HCT116 (cell line): ENCODE measurements at regions not wholly inside any gene's neighbourhood (a gene's known extent, or its start where the extent isn't known, plus 50 kb on each side); places are given as distances from the start of the nearest gene placed in this dataset.

Experiments used
- EZH2phosphoT487 ChIP-seq: fragments of 200-600 bp; IDR thresholded peaks from 2 replicates; pipeline ENCODE4 v1.6.1; 2018; ENCODE audit warnings: antibody characterized with exemption, borderline replicate concordance
- JUND ChIP-seq: IDR thresholded peaks from 2 replicates; pipeline ENCODE4 v1.6.1; 2012
- POLR2A ChIP-seq: IDR thresholded peaks from 2 replicates; pipeline ENCODE4 v1.7.0; 2011; ENCODE audit warnings: borderline replicate concordance; ENCODE audit not compliant: insufficient read depth, insufficient read length; ENCODE audit errors: extremely low read depth
- POLR2AphosphoS5 ChIP-seq: IDR thresholded peaks from 2 replicates; pipeline ENCODE4 v1.6.1; 2011; ENCODE audit warnings: mild to moderate bottlenecking, low read depth, low read length, moderate library complexity
- REST ChIP-seq: IDR thresholded peaks from 2 replicates; pipeline ENCODE4 v1.6.1; 2012; ENCODE audit warnings: low read depth
- SIN3A ChIP-seq: IDR thresholded peaks from 2 replicates; pipeline ENCODE4 v1.6.1; 2012; ENCODE audit warnings: low read depth
- SRF ChIP-seq: IDR thresholded peaks from 2 replicates; pipeline ENCODE4 v1.6.1; 2012; ENCODE audit warnings: low read depth
- TF ChIP-seq, protein P1 (sequence below): IDR thresholded peaks from 2 replicates; pipeline ENCODE4 v1.6.1; 2011; ENCODE audit warnings: mild to moderate bottlenecking, low read length, moderate library complexity; ENCODE audit not compliant: insufficient replicate concordance; ENCODE audit errors: extremely low read depth

- TF ChIP-seq REST (no peak), SRF (no peak), POLR2A (no peak), POLR2AphosphoS5 (no peak), SIN3A (no peak), JUND (no peak), EZH2phosphoT487 (no peak)
- TF ChIP-seq, protein P1, sequence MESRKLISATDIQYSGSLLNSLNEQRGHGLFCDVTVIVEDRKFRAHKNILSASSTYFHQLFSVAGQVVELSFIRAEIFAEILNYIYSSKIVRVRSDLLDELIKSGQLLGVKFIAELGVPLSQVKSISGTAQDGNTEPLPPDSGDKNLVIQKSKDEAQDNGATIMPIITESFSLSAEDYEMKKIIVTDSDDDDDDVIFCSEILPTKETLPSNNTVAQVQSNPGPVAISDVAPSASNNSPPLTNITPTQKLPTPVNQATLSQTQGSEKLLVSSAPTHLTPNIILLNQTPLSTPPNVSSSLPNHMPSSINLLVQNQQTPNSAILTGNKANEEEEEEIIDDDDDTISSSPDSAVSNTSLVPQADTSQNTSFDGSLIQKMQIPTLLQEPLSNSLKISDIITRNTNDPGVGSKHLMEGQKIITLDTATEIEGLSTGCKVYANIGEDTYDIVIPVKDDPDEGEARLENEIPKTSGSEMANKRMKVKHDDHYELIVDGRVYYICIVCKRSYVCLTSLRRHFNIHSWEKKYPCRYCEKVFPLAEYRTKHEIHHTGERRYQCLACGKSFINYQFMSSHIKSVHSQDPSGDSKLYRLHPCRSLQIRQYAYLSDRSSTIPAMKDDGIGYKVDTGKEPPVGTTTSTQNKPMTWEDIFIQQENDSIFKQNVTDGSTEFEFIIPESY = no peak
Observed at GRCh38 chr6:86744048-86744447, 193.3 kb upstream of the HTR1E start.
